Neuronal stem cell (in vitro differentiated cells): ENCODE measurements at regions not wholly inside any gene's neighbourhood (a gene's known extent, or its start where the extent isn't known, plus 50 kb on each side); places are given as distances from the start of the nearest gene placed in this dataset.
"Not testable (repeated sequence)": the region's sequence is repeated elsewhere in the genome, so short reads cannot be mapped to it uniquely, and the experiment has no call there.

Experiments
- DNase-seq: peaks from one replicate; pipeline ENCODE4 v3.0.0-alpha.2; 2013; ENCODE audit warnings: low spot score
- H2AFZ ChIP-seq: one replicate; pipeline ENCODE4 v1.6.1; 2013; ENCODE audit warnings: mild to moderate bottlenecking, low read length, inconsistent platforms
- H2AK5ac ChIP-seq: 2 replicates; pipeline ENCODE4 v1.6.1; 2013; ENCODE audit warnings: low read depth, mild to moderate bottlenecking, inconsistent platforms, low read length, moderate library complexity, mixed read lengths
- H2BK120ac ChIP-seq: 2 replicates; pipeline ENCODE4 v1.6.1; 2013; ENCODE audit warnings: low read depth, mild to moderate bottlenecking, inconsistent platforms, low read length, moderate library complexity, mixed read lengths
- H2BK12ac ChIP-seq: one replicate; pipeline ENCODE4 v1.6.1; 2013; ENCODE audit warnings: low read length, inconsistent platforms
- H2BK15ac ChIP-seq: 2 replicates; pipeline ENCODE4 v1.6.1; 2013; ENCODE audit warnings: mild to moderate bottlenecking, low read length, inconsistent platforms, mixed read lengths
- H2BK5ac ChIP-seq: one replicate; pipeline ENCODE4 v1.6.1; 2013; ENCODE audit warnings: inconsistent platforms, mild to moderate bottlenecking, low read length, moderate library complexity
- H3K14ac ChIP-seq: one replicate; pipeline ENCODE4 v1.6.1; 2013; ENCODE audit warnings: low read length, inconsistent platforms
- H3K18ac ChIP-seq: 2 replicates; pipeline ENCODE4 v1.6.1; 2013; ENCODE audit warnings: low read length, inconsistent platforms
- H3K23ac ChIP-seq: 2 replicates; pipeline ENCODE4 v1.6.1; 2013; ENCODE audit warnings: low read depth, mild to moderate bottlenecking, mixed read lengths, low read length, inconsistent platforms; ENCODE audit not compliant: poor library complexity
- H3K27ac ChIP-seq: replicated peaks from 3 replicates; pipeline ENCODE4 v1.5.1; 2013; ENCODE audit warnings: low read length, inconsistent platforms
- H3K27me3 ChIP-seq, 3 experiments: 2 replicates each; pipeline ENCODE4 v1.6.1; 2013; ENCODE audit warnings: low read length in 3 of 3, mild to moderate bottlenecking in 2 of 3, inconsistent platforms in 1 of 3, low read depth in 1 of 3, mixed read lengths in 1 of 3, moderate library complexity in 1 of 3; ENCODE audit not compliant: control insufficient read depth in 3 of 3, insufficient read depth in 3 of 3
- H3K36me3 ChIP-seq, 2 donors: replicated peaks in 1 of 2; 2 replicates each; pipeline ENCODE4 v1.6.1; 2013; ENCODE audit warnings: low read length in 2 of 2; ENCODE audit not compliant: control insufficient read depth in 2 of 2, insufficient read depth in 2 of 2
- H3K4ac ChIP-seq: 2 replicates; pipeline ENCODE4 v1.6.1; 2013; ENCODE audit warnings: inconsistent platforms, mild to moderate bottlenecking, low read length, moderate library complexity
- H3K4me1 ChIP-seq, 2 donors: 1 replicate in 1 of 2; 2 replicates in 1 of 2; pipeline ENCODE4 v1.6.1; 2013; ENCODE audit warnings: low read length in 2 of 2, low read depth in 1 of 2; ENCODE audit not compliant: control insufficient read depth in 2 of 2, insufficient read depth in 1 of 2
- H3K4me2 ChIP-seq: one replicate; pipeline ENCODE4 v1.6.1; 2013; ENCODE audit warnings: mild to moderate bottlenecking, low read length, inconsistent platforms; ENCODE audit not compliant: insufficient read depth, poor library complexity, severe bottlenecking
- H3K4me3 ChIP-seq, 2 donors: 2 replicates each; pipeline ENCODE4 v1.5.1; 2013; ENCODE audit warnings: low read length in 2 of 2, mild to moderate bottlenecking in 2 of 2, inconsistent platforms in 1 of 2, moderate library complexity in 1 of 2
- H3K79me1 ChIP-seq: one replicate; pipeline ENCODE4 v1.6.1; 2013; ENCODE audit warnings: low read depth, mild to moderate bottlenecking, inconsistent platforms, low read length, moderate library complexity
- H3K9ac ChIP-seq: one replicate; pipeline ENCODE4 v1.6.1; 2013; ENCODE audit warnings: mild to moderate bottlenecking, low read depth, low read length, inconsistent platforms; ENCODE audit not compliant: poor library complexity
- H3K9me3 ChIP-seq, 2 donors: replicated peaks in 1 of 2; 2 replicates each; pipeline versions ENCODE3 to v1.6.1; 2013; ENCODE audit warnings: low read length in 2 of 2, mild to moderate bottlenecking in 2 of 2, inconsistent platforms in 1 of 2, low read depth in 1 of 2, mixed read lengths in 1 of 2, moderate library complexity in 1 of 2; ENCODE audit not compliant: control insufficient read depth in 2 of 2, insufficient read depth in 1 of 2
- H4K8ac ChIP-seq: one replicate; pipeline ENCODE4 v1.6.1; 2013; ENCODE audit warnings: low read depth, mild to moderate bottlenecking, inconsistent platforms, low read length, moderate library complexity
- H4K91ac ChIP-seq: one replicate; pipeline ENCODE4 v1.6.1; 2013; ENCODE audit warnings: low read length, low read depth, mild to moderate bottlenecking, inconsistent platforms; ENCODE audit not compliant: poor library complexity
- whole genome bisulfite sequencing, 2 donors: extraction: QIAGEN DNeasy Blood & Tissue Kit; methylation state at CpG; one replicate each; pipeline ENCODE4 v1.1.7; 2013; ENCODE audit warnings: missing lambda C conversion rate in 2 of 2, mixed read lengths in 1 of 2; ENCODE audit not compliant: insufficient read length in 2 of 2, insufficient replicate concordance in 1 of 2; ENCODE audit errors: extremely low coverage in 2 of 2; 5-methylcytosine and 5-hydroxymethylcytosine counted together

DNA sequence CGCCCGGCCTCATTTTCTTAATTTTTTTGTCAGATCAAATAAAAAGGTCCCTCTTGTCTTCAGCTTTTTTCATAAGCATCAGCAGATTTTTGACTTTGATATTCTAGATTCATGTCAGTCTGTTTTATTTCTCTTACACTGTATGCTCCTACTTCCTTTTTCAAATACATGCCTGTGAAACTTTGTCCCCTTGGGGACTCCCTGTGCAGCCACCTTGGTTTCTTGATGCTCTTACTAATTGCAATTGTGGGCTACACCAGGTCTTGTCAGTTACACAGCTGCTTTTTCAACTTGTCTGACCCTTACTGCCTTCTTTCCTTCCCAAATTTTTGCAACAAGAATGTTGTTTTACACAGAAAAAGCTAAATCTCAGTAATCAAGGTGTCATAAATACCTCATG, 238.2 kb upstream of the KCNN2 start:
- no peak overlapping the region for H4K8ac ChIP-seq
- no peak overlapping the region for H3K27ac ChIP-seq
- no peak overlapping the region for H2BK5ac ChIP-seq
- no peaks in the 10 kb centered on the region for H3K27me3 ChIP-seq
- H3K4me1 ChIP-seq, result no peaks in the 10 kb centered on the region
- no peak overlapping the region for H2BK15ac ChIP-seq
- no CpG with 5 or more reads among the region's 2 CpGs for WGBS, 2 donors
- no peak overlapping the region for H3K9ac ChIP-seq
- H4K91ac ChIP-seq, result no peak overlapping the region
- no peak overlapping the region for H2AFZ ChIP-seq
- H2AK5ac ChIP-seq, result no peak overlapping the region
- H2BK120ac ChIP-seq, result no peak overlapping the region
- no peaks in the 10 kb centered on the region for H3K79me1 ChIP-seq
- H3K9me3 ChIP-seq, result peaks cover 0 to 2% of the 10 kb centered on the region in 2 donors
- H3K4ac ChIP-seq, result no peak overlapping the region
- H3K14ac ChIP-seq, result no peak overlapping the region
- no peaks in the 10 kb centered on the region for H3K36me3 ChIP-seq
- DNase-seq, result no peak
- no peak overlapping the region for H3K4me2 ChIP-seq
- no peak overlapping the region for H3K23ac ChIP-seq
- H2BK12ac ChIP-seq, result no peak overlapping the region
- no peak overlapping the region for H3K18ac ChIP-seq
- H3K4me3 ChIP-seq, result no peak overlapping the region

DNA sequence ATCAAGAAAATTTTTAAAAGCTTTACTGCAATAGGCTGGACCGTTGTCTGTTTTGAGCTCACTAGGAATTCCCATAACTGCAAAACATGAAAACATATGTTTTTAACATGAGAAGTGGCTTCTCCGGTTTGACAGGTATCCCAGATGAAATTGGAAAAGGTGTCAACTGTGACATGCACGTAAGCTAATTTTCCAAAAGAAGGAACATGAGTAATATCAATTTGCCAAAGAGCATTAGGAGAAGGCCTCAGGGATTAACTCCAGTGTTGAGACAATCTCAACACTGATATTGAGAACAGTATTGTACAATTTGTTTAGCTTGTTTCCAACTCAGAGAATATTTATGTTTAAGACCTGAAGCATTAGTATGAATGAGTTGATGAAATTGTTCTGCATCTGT, 215.5 kb upstream of the KCNN2 start:
- Histone ChIP-seq H3K4me3 (no peak overlapping the region), H3K18ac (no peak overlapping the region), H3K4ac (no peak overlapping the region), H3K27ac (no peak overlapping the region), H3K9me3 (no peaks in the 10 kb centered on the region), H3K27me3 (no peaks in the 10 kb centered on the region), H3K14ac (no peak overlapping the region), H3K79me1 (no peaks in the 10 kb centered on the region), H2BK15ac (no peak overlapping the region), H3K4me1 (no peaks in the 10 kb centered on the region), H2BK12ac (no peak overlapping the region), H2BK5ac (no peak overlapping the region), H4K91ac (no peak overlapping the region), H3K4me2 (no peak overlapping the region), H2AFZ (no peak overlapping the region), H3K36me3 (no peaks in the 10 kb centered on the region), H4K8ac (no peak overlapping the region), H3K23ac (no peak overlapping the region), H2BK120ac (no peak overlapping the region), H3K9ac (no peak overlapping the region), H2AK5ac (no peak overlapping the region)
- no CpG with 5 or more reads among the region's 3 CpGs for WGBS, 2 donors
- DNase-seq, result no peak

DNA sequence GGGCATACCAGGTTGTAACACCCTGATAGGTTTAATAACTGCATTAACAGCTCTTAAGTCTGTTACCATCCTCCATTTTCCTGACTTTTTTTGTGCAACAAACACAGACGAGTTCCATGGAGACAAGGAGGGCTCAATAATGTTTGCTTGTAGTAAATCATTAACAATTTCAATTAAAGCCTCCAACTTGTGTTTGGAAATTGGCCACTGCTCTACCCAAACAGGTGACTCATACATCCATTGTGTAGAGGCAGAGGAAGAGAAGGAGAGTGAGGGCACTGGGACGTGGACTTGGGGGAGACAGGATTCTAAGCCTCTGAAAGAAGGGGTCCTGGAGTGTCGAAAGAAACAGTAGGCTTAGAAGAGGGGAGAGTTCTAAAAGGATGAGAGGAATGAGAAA, 213.6 kb upstream of the KCNN2 start:
- no peak overlapping the region for H2AK5ac ChIP-seq
- no peak overlapping the region for H3K4me3 ChIP-seq
- H3K36me3 ChIP-seq, result no peaks in the 10 kb centered on the region
- H3K79me1 ChIP-seq, result no peaks in the 10 kb centered on the region
- no peak for DNase-seq
- H2BK15ac ChIP-seq, result no peak overlapping the region
- H3K4ac ChIP-seq, result no peak overlapping the region
- no peak overlapping the region for H4K8ac ChIP-seq
- no peak overlapping the region for H2BK5ac ChIP-seq
- H3K9me3 ChIP-seq, result no peaks in the 10 kb centered on the region
- H3K4me2 ChIP-seq, result no peak overlapping the region
- H2BK120ac ChIP-seq, result no peak overlapping the region
- H3K18ac ChIP-seq, result no peak overlapping the region
- H4K91ac ChIP-seq, result no peak overlapping the region
- H2AFZ ChIP-seq, result no peak overlapping the region
- H3K9ac ChIP-seq, result no peak overlapping the region
- H2BK12ac ChIP-seq, result no peak overlapping the region
- no peaks in the 10 kb centered on the region for H3K4me1 ChIP-seq
- H3K27me3 ChIP-seq, result no peaks in the 10 kb centered on the region
- H3K14ac ChIP-seq, result no peak overlapping the region
- no peak overlapping the region for H3K27ac ChIP-seq
- no CpG with 5 or more reads among the region's 3 CpGs for WGBS, 2 donors
- H3K23ac ChIP-seq, result no peak overlapping the region

- not testable (repeated sequence) for H3K9ac ChIP-seq, H2AFZ ChIP-seq, H3K18ac ChIP-seq, H3K27me3 ChIP-seq, H4K91ac ChIP-seq, H3K9me3 ChIP-seq, H2BK12ac ChIP-seq, H2BK5ac ChIP-seq, H2BK120ac ChIP-seq, H3K23ac ChIP-seq, H3K14ac ChIP-seq, H2BK15ac ChIP-seq, H3K79me1 ChIP-seq, DNase-seq, H4K8ac ChIP-seq, H3K4me1 ChIP-seq, H3K4me3 ChIP-seq, H3K27ac ChIP-seq, H3K4me2 ChIP-seq, H3K36me3 ChIP-seq, H3K4ac ChIP-seq, H2AK5ac ChIP-seq
- WGBS, 2 donors, result no CpG with 5 or more reads among the region's 3 CpGs
Observed at GRCh38 chr5:114148728-114149127, 213.1 kb upstream of the KCNN2 start.
